SK-N-SH (cell line): ENCODE measurements at regions not wholly inside any gene's neighbourhood (a gene's known extent, or its start where the extent isn't known, plus 50 kb on each side); places are given as distances from the start of the nearest gene placed in this dataset.
"Not testable (repeated sequence)": the region's sequence is repeated elsewhere in the genome, so short reads cannot be mapped to it uniquely, and the experiment has no call there.

ENCODE experiments used
- CTCF ChIA-PET: fragments of 300-600, 350-600 bp; formaldehyde crosslinking; extraction: SDS; loops from one replicate; lab custom pipeline; 2021; lab: Yijun Ruan, JAX
- POLR2A ChIA-PET: fragments of 350-600 bp; sonication (Branson Sonifier 250); formaldehyde crosslinking; extraction: SDS; loops from one replicate; lab custom pipeline; 2020; ENCODE audit warnings: antibody characterized with exemption, inconsistent platforms; lab: Yijun Ruan, JAX
- DNase-seq: peaks from one replicate; pipeline ENCODE4 v3.0.0; 2012
- H2AFZ ChIP-seq: fragments of 200-600 bp; sonication (generic); 2 replicates; pipeline ENCODE4 v1.8.1; 2016; ENCODE audit warnings: antibody characterized with exemption, mild to moderate bottlenecking, low read depth
- H3F3A ChIP-seq: fragments of 200-600 bp; sonication (generic); replicated peaks from 2 replicates; pipeline ENCODE3; 2016; ENCODE audit warnings: antibody characterized with exemption, mild to moderate bottlenecking; ENCODE audit not compliant: insufficient read depth
- H3K27ac ChIP-seq, 2 experiments: fragments of 200-500 bp in 1 of 2; fragments of 200-600 bp in 1 of 2; sonication (Bioruptor generic) in 1 of 2; sonication (generic), shearing (Covaris generic) in 1 of 2; 2 replicates each; pipeline versions ENCODE4 v1.5.1 to v1.6.1; 2014 to 2016; ENCODE audit warnings: low read depth in 2 of 2, inconsistent platforms in 1 of 2, low read length in 1 of 2, mild to moderate bottlenecking in 1 of 2, mixed read lengths in 1 of 2
- H3K27me3 ChIP-seq: fragments of 200-600 bp; sonication (generic), shearing (Covaris generic); 2 replicates; pipeline ENCODE4 v1.6.1; 2016; ENCODE audit warnings: mixed run types; ENCODE audit not compliant: insufficient read depth
- H3K36me3 ChIP-seq, 2 experiments: fragments of 200-500 bp in 1 of 2; fragments of 200-600 bp in 1 of 2; sonication (Bioruptor generic) in 1 of 2; sonication (generic) in 1 of 2; replicated peaks in 1 of 2; 2 replicates each; pipeline versions ENCODE3 to v1.5.1; 2014 to 2016; ENCODE audit warnings: low read length in 1 of 2, mild to moderate bottlenecking in 1 of 2; ENCODE audit not compliant: insufficient read depth in 2 of 2, control insufficient read depth in 1 of 2
- H3K4me1 ChIP-seq, 2 experiments: fragments of 200-500 bp in 1 of 2; fragments of 200-600 bp in 1 of 2; sonication (Bioruptor generic) in 1 of 2; sonication (generic), shearing (Covaris generic) in 1 of 2; 2 replicates each; pipeline versions ENCODE4 v1.5.1 to v1.6.1; 2014 to 2016; ENCODE audit warnings: low read depth in 1 of 2, low read length in 1 of 2, mixed run types in 1 of 2; ENCODE audit not compliant: insufficient read depth in 2 of 2, control insufficient read depth in 1 of 2
- H3K4me2 ChIP-seq: fragments of 200-600 bp; sonication (generic), shearing (Covaris generic); 2 replicates; pipeline ENCODE4 v1.6.1; 2017; ENCODE audit warnings: mixed run types
- H3K4me3 ChIP-seq, 2 experiments: fragments of 200-500 bp in 1 of 2; fragments of 200-600 bp in 1 of 2; sonication (Bioruptor generic) in 1 of 2; sonication (generic), shearing (Covaris generic) in 1 of 2; 2 replicates each; pipeline versions ENCODE4 v1.5.1 to v1.8.1; 2014 to 2016; ENCODE audit warnings: low read depth in 2 of 2, inconsistent platforms in 1 of 2, low read length in 1 of 2, mild to moderate bottlenecking in 1 of 2, mixed read lengths in 1 of 2, moderate library complexity in 1 of 2
- H3K79me2 ChIP-seq: fragments of 200-600 bp; sonication (generic); 2 replicates; pipeline ENCODE4 v1.8.1; 2017; ENCODE audit warnings: mild to moderate bottlenecking; ENCODE audit not compliant: insufficient read depth
- H3K9ac ChIP-seq: fragments of 200-600 bp; sonication (generic); 2 replicates; pipeline ENCODE4 v1.6.1; 2017; ENCODE audit warnings: mixed run types
- H3K9me2 ChIP-seq: fragments of 200-600 bp; sonication (generic); 2 replicates; pipeline ENCODE4 v1.6.1; 2017; ENCODE audit warnings: mixed run types
- H3K9me3 ChIP-seq: fragments of 200-600 bp; sonication (generic); 2 replicates; pipeline ENCODE4 v1.6.1; 2017; ENCODE audit warnings: mixed run types, mild to moderate bottlenecking, moderate library complexity
- H4K20me1 ChIP-seq: fragments of 200-600 bp; sonication (generic); 2 replicates; pipeline ENCODE4 v1.6.1; 2017; ENCODE audit warnings: mild to moderate bottlenecking, mixed run types; ENCODE audit not compliant: insufficient read depth
- ELF1 ChIP-seq: IDR thresholded peaks from 2 replicates; pipeline ENCODE4 v1.4.0; 2012
- GABPA ChIP-seq: IDR thresholded peaks from 2 replicates; pipeline ENCODE4 v1.4.0; 2012; ENCODE audit warnings: low read depth, mild to moderate bottlenecking
- GATA2 ChIP-seq: sonication (generic); formaldehyde crosslinking; IDR thresholded peaks from 2 replicates; pipeline ENCODE4 v1.5.0; 2020; ENCODE audit warnings: mild to moderate bottlenecking, missing genetic modification reagents
- MXI1 ChIP-seq: IDR thresholded peaks from 2 replicates; pipeline ENCODE4 v1.6.1; 2012; ENCODE audit warnings: mild to moderate bottlenecking, low read depth, low read length, improper control_type of control experiment
- SIN3A ChIP-seq: IDR thresholded peaks from 2 replicates; pipeline ENCODE4 v1.6.1; 2012; ENCODE audit warnings: low read depth, mild to moderate bottlenecking, low read length, moderate library complexity, borderline replicate concordance
- SMC3 ChIP-seq: IDR thresholded peaks from 2 replicates; pipeline ENCODE4 v1.6.1; 2012; ENCODE audit warnings: low read depth, low read length, improper control_type of control experiment
- TAF1 ChIP-seq: IDR thresholded peaks from 2 replicates; pipeline ENCODE4 v1.6.1; 2012; ENCODE audit warnings: low read depth, mild to moderate bottlenecking, low read length, moderate library complexity, borderline replicate concordance
- TEAD4 ChIP-seq: IDR thresholded peaks from 2 replicates; pipeline ENCODE4 v1.4.0; 2012; ENCODE audit warnings: mild to moderate bottlenecking, borderline replicate concordance; ENCODE audit not compliant: insufficient read depth
- WGBS: methylation state at CpG from one replicate; pipeline ENCODE4 v1.1.6; 2017; ENCODE audit warnings: low lambda C conversion rate; 5-methylcytosine and 5-hydroxymethylcytosine counted together
- TF ChIP-seq, protein P1 (sequence below): IDR thresholded peaks from 2 replicates; pipeline ENCODE4 v1.4.0; 2012; ENCODE audit warnings: low read depth, borderline replicate concordance
- TF ChIP-seq, protein P2 (sequence below): fragments of 150-350 bp; IDR thresholded peaks from 2 replicates; pipeline ENCODE4 v1.6.1; 2017; ENCODE audit warnings: antibody characterized with exemption, low read length, low read depth, borderline replicate concordance
- TF ChIP-seq, protein P3 (sequence below): fragments of 200-600 bp; sonication (generic); IDR thresholded peaks from 2 replicates; pipeline ENCODE4 v1.6.1; 2017; ENCODE audit warnings: antibody characterized with exemption, mild to moderate bottlenecking, moderate library complexity
- TF ChIP-seq, protein P4 (sequence below): IDR thresholded peaks from 2 replicates; pipeline ENCODE4 v1.4.0; 2012; ENCODE audit warnings: low read depth

DNA sequence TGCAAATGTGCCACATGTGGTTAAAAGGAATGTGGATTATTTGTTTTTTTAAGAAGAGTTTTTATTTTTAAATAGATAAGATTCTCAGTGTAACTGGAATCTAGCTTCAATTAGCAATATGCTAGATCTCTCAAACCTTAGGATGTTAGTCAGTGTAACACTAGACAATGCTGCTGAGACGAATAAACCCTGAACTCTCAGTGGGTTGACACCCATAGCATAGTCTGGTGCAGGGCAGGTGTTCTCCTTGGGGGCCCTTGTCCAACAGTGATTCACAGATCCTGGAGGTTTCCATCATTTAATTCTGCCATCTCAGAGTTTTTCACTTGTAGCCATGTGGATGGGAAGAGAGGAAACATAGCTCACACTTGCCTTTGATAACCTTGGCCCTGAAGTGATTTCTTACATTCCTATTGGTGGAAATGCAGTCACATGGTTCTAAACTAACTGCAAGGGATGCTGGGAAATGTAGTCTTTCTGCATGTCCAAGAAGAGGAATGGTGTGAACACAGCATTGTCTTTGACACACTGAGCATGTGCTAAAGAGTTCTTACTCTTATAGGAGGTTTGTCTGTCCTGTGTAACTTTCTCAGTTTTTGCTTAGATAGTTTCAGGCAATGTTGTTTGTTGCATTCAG lies 110.4 kb upstream of the EEF2KMT start:
- 19% methylated on average over 1 of the region's 1 CpG for WGBS
- CTCF ChIA-PET, POLR2A ChIA-PET, H3K79me2 ChIP-seq, H3K36me3 ChIP-seq, H4K20me1 ChIP-seq, H3F3A ChIP-seq, H3K4me3 ChIP-seq, H3K9ac ChIP-seq, H3K4me1 ChIP-seq, H3K27ac ChIP-seq, H3K9me3 ChIP-seq, H2AFZ ChIP-seq, H3K4me2 ChIP-seq, H3K27me3 ChIP-seq, H3K9me2 ChIP-seq: not testable (repeated sequence)
- peak; percentile 55 for DNase-seq
- TF ChIP-seq, protein P1, sequence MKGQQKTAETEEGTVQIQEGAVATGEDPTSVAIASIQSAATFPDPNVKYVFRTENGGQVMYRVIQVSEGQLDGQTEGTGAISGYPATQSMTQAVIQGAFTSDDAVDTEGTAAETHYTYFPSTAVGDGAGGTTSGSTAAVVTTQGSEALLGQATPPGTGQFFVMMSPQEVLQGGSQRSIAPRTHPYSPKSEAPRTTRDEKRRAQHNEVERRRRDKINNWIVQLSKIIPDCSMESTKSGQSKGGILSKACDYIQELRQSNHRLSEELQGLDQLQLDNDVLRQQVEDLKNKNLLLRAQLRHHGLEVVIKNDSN: peak; percentile 61; the same call in 1 of the 2 replicates

DNA sequence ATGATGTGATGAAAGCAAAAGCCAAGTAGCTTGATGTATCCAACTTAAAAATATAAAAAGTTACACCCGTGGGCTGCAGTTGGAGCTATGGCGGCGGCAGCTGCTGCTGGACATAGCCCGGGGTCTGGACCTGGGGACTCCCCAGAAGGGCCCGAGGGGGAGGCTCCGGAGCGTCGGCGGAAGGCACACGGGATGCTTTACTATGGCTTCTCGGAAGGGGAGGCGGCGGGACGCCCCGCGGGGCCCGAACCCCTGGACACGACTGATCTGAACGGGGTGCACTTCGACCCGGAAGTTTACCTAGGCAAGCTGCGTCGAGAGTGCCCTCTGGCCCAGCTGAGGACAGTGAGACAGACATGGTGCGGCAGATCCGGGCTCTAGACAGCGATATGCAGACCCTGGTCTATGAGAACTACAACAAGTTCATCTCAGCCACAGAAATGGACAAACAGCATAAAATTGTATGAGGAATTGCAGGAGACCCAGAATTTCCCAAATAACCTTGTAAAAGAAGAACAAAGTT lies 109.5 kb upstream of the EEF2KMT start:
- whole genome bisulfite sequencing: 58% methylated on average over 24 of the region's 26 CpGs
- Histone ChIP-seq H3K9me2 (no peaks in the 10 kb centered on the region), H3F3A (no peaks in the 10 kb centered on the region), H3K9me3 (no peaks in the 10 kb centered on the region), H3K36me3 (no peaks in the 10 kb centered on the region), H3K4me3 (no peak overlapping the region), H3K79me2 (no peaks in the 10 kb centered on the region), H4K20me1 (no peaks in the 10 kb centered on the region), H3K9ac (no peak overlapping the region), H3K27ac (no peak overlapping the region), H2AFZ (no peak overlapping the region), H3K4me2 (no peak overlapping the region), H3K4me1 (no peaks in the 10 kb centered on the region), H3K27me3 (no peaks in the 10 kb centered on the region)
- POLR2A ChIA-PET: no interaction called here
- TF ChIP-seq MXI1 (no peak), SIN3A (no peak), GATA2 (no peak), TAF1 (no peak), ELF1 (no peak), GABPA (no peak), SMC3 (no peak), TEAD4 (no peak)
- TF ChIP-seq, protein P2, sequence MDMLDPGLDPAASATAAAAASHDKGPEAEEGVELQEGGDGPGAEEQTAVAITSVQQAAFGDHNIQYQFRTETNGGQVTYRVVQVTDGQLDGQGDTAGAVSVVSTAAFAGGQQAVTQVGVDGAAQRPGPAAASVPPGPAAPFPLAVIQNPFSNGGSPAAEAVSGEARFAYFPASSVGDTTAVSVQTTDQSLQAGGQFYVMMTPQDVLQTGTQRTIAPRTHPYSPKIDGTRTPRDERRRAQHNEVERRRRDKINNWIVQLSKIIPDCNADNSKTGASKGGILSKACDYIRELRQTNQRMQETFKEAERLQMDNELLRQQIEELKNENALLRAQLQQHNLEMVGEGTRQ: no peak
- TF ChIP-seq, protein P3, sequence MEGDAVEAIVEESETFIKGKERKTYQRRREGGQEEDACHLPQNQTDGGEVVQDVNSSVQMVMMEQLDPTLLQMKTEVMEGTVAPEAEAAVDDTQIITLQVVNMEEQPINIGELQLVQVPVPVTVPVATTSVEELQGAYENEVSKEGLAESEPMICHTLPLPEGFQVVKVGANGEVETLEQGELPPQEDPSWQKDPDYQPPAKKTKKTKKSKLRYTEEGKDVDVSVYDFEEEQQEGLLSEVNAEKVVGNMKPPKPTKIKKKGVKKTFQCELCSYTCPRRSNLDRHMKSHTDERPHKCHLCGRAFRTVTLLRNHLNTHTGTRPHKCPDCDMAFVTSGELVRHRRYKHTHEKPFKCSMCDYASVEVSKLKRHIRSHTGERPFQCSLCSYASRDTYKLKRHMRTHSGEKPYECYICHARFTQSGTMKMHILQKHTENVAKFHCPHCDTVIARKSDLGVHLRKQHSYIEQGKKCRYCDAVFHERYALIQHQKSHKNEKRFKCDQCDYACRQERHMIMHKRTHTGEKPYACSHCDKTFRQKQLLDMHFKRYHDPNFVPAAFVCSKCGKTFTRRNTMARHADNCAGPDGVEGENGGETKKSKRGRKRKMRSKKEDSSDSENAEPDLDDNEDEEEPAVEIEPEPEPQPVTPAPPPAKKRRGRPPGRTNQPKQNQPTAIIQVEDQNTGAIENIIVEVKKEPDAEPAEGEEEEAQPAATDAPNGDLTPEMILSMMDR: no peak
- TF ChIP-seq, protein P4, sequence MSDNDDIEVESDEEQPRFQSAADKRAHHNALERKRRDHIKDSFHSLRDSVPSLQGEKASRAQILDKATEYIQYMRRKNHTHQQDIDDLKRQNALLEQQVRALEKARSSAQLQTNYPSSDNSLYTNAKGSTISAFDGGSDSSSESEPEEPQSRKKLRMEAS: no peak
- CTCF ChIA-PET: interaction anchor here (0.7 kb wide), 1 partner anchor 18 kb away, joined by 3 read pairs; no protein-coding TSS in a partner anchor
- DNase-seq: no peak
